ENCODE measurements at regions not wholly inside any gene's neighbourhood (a gene's known extent, or its start where the extent isn't known, plus 50 kb on each side); places are given as distances from the start of the nearest gene placed in this dataset.

- RAD21 ChIA-PET (ENCODE audit: low non-redundant PET in 1 of 2, low total read pairs in 2 of 2, uncharacterized antibody in 2 of 2, unreplicated experiment in 2 of 2), result no interaction called here
- ATAC-seq, result no peak
- intact Hi-C loops (cut with micrococcal nuclease), result no loop called here
These were observed 57.4 kb upstream of the SIPA1L2 start for GRCh38 chr1:232687304-232687703.

More at GRCh38 chr1:232687304-232687703, 57.4 kb upstream of the SIPA1L2 start:
- no peak for DNase-seq (ENCODE audit: low read depth, low spot score)
- no TSS peak for BruUV-seq (replicated peaks)
- H3K27me3 ChIP-seq (ENCODE audit: insufficient read depth, low read length), result no peaks in the 10 kb centered on the region; the same call in 1 of the 2 replicates
- ChIA-PET CTCF (no interaction called here), POLR2A (no interaction called here)
- no peaks in the 10 kb centered on the region for H3K79me2 ChIP-seq (ENCODE audit: insufficient read depth, low read length)
- no peak overlapping the region for H3K9ac ChIP-seq (ENCODE audit: low read length)
- H3K36me3 ChIP-seq (ENCODE audit: control insufficient read depth in 1 of 2, insufficient read depth in 2 of 2, low read length in 2 of 2), result no peaks in the 10 kb centered on the region
- H3K9me2 ChIP-seq (ENCODE audit: insufficient read depth), result no peaks in the 10 kb centered on the region
- TF ChIP-seq JUND (IDR thresholded peaks at IDR 0.05) (no peak), CEBPB (IDR thresholded peaks at IDR 0.05; ENCODE audit: low read depth) (no peak), POLR2AphosphoS5 (IDR thresholded peaks at IDR 0.05; ENCODE audit: low read depth, low read length) (no peak), CBX3 (IDR thresholded peaks at IDR 0.05; ENCODE audit: low read depth) (no peak), FOSL1 (IDR thresholded peaks at IDR 0.05; ENCODE audit: low read depth) (no peak), TCF7L2 (IDR thresholded peaks at IDR 0.05; ENCODE audit: borderline replicate concordance, extremely low read depth, insufficient read depth, insufficient read length) (no peak), EZH2phosphoT487 (IDR thresholded peaks at IDR 0.05; ENCODE audit: borderline replicate concordance) (no peak), ZNF274 (IDR thresholded peaks at IDR 0.05; ENCODE audit: low read depth, low read length) (no peak), SRF (IDR thresholded peaks at IDR 0.05; ENCODE audit: low read depth) (no peak), ZBTB33 (IDR thresholded peaks at IDR 0.05; ENCODE audit: extremely low read depth, insufficient replicate concordance, low read length) (no peak), EGR1 (IDR thresholded peaks at IDR 0.05; ENCODE audit: low read depth) (no peak), ZFX (IDR thresholded peaks at IDR 0.05) (no peak)
- TF ChIP-seq, protein P1, sequence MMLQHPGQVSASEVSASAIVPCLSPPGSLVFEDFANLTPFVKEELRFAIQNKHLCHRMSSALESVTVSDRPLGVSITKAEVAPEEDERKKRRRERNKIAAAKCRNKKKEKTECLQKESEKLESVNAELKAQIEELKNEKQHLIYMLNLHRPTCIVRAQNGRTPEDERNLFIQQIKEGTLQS (IDR thresholded peaks at IDR 0.05), result no peak
- TF ChIP-seq, protein P2, sequence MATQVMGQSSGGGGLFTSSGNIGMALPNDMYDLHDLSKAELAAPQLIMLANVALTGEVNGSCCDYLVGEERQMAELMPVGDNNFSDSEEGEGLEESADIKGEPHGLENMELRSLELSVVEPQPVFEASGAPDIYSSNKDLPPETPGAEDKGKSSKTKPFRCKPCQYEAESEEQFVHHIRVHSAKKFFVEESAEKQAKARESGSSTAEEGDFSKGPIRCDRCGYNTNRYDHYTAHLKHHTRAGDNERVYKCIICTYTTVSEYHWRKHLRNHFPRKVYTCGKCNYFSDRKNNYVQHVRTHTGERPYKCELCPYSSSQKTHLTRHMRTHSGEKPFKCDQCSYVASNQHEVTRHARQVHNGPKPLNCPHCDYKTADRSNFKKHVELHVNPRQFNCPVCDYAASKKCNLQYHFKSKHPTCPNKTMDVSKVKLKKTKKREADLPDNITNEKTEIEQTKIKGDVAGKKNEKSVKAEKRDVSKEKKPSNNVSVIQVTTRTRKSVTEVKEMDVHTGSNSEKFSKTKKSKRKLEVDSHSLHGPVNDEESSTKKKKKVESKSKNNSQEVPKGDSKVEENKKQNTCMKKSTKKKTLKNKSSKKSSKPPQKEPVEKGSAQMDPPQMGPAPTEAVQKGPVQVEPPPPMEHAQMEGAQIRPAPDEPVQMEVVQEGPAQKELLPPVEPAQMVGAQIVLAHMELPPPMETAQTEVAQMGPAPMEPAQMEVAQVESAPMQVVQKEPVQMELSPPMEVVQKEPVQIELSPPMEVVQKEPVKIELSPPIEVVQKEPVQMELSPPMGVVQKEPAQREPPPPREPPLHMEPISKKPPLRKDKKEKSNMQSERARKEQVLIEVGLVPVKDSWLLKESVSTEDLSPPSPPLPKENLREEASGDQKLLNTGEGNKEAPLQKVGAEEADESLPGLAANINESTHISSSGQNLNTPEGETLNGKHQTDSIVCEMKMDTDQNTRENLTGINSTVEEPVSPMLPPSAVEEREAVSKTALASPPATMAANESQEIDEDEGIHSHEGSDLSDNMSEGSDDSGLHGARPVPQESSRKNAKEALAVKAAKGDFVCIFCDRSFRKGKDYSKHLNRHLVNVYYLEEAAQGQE (IDR thresholded peaks at IDR 0.05; ENCODE audit: low read depth), result no peak
- H3K4me3 ChIP-seq (replicated peaks in 1 of 2; ENCODE audit: low read depth in 1 of 2, low read length in 2 of 2), result no peak overlapping the region
- H3K4me1 ChIP-seq (ENCODE audit: control insufficient read depth in 1 of 2, insufficient read depth in 2 of 2, low read length in 2 of 2), result no peaks in the 10 kb centered on the region
- H4K20me1 ChIP-seq (ENCODE audit: insufficient read depth), result no peaks in the 10 kb centered on the region
- no peak overlapping the region for H3K4me2 ChIP-seq (ENCODE audit: low read length)
- no peak overlapping the region for H2AFZ ChIP-seq (ENCODE audit: low read depth, low read length, poor library complexity, severe bottlenecking)
- no peaks in the 10 kb centered on the region for H3K9me3 ChIP-seq (ENCODE audit: control insufficient read depth in 1 of 2, insufficient read depth in 1 of 2, low read depth in 1 of 2, low read length in 2 of 2)
- H3K27ac ChIP-seq (ENCODE audit: low read depth, low read length), result no peak overlapping the region
